Upper lobe of right lung (tissue), 1 donor: ENCODE measurements at regions not wholly inside any gene's neighbourhood (a gene's known extent, or its start where the extent isn't known, plus 50 kb on each side); places are given as distances from the start of the nearest gene placed in this dataset.

ENCODE experiments used
- ATAC-seq: fragments of 200-7000 bp; cut with Tn5 transposase; one replicate; pipeline ENCODE4 v1.9.1; 2020; ENCODE audit warnings: mild to moderate bottlenecking, moderate library complexity
- DNase-seq: peaks from one replicate; pipeline ENCODE4 v3.0.0-alpha.2; 2020
- H3K27ac ChIP-seq: fragments of 200-600 bp; one replicate; pipeline ENCODE4 v1.8.0; 2022
- H3K27me3 ChIP-seq: fragments of 200-600 bp; one replicate; pipeline ENCODE4 v1.8.0; 2022; ENCODE audit warnings: mild to moderate bottlenecking
- H3K36me3 ChIP-seq: fragments of 200-600 bp; one replicate; pipeline ENCODE4 v1.8.0; 2022
- H3K4me1 ChIP-seq: fragments of 200-600 bp; one replicate; pipeline ENCODE4 v1.8.0; 2022
- H3K4me3 ChIP-seq: fragments of 200-600 bp; one replicate; pipeline ENCODE4 v1.8.0; 2022; ENCODE audit warnings: mild to moderate bottlenecking
- H3K9me3 ChIP-seq: fragments of 200-600 bp; one replicate; pipeline ENCODE4 v1.8.0; 2022
- intact Hi-C: fragments of 100-400 bp; cut with DNase I; formaldehyde crosslinking; loops from one replicate; pipeline ENCODE4 v1.11.0; 2022
- TF ChIP-seq, protein P1 (sequence below): fragments of 200-600 bp; IDR thresholded peaks from one replicate; pipeline ENCODE4 v1.8.0; 2022; ENCODE audit warnings: antibody characterized with exemption
- donor health status: DM: no; HTN: yes; CAD: no; lungs with severe emphysema.

DNA sequence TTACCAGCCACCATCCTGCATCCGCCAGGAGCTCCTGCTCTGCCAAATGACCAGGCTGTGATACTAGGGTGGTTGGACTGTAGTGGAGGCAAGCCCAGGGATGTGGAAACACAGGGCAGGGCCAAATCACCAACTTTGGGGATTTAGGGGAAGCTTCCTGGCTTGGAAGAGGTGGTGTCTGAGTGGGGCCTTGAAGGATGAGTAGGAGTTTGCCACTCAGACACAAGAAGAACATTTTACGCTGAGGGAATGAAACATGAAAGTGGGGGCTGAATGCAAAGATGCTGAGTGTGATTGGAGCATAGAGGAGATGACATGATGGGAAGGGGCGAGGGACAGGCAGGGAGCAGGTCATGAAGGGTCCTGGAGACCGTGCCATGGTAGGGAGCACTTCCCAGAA, 329.5 kb downstream of the RPS24 start:
- no peak overlapping the region for H3K27ac ChIP-seq
- H3K36me3 ChIP-seq = no peaks in the 10 kb centered on the region
- no peak overlapping the region for H3K4me3 ChIP-seq
- H3K9me3 ChIP-seq = no peaks in the 10 kb centered on the region
- TF ChIP-seq, protein P1, sequence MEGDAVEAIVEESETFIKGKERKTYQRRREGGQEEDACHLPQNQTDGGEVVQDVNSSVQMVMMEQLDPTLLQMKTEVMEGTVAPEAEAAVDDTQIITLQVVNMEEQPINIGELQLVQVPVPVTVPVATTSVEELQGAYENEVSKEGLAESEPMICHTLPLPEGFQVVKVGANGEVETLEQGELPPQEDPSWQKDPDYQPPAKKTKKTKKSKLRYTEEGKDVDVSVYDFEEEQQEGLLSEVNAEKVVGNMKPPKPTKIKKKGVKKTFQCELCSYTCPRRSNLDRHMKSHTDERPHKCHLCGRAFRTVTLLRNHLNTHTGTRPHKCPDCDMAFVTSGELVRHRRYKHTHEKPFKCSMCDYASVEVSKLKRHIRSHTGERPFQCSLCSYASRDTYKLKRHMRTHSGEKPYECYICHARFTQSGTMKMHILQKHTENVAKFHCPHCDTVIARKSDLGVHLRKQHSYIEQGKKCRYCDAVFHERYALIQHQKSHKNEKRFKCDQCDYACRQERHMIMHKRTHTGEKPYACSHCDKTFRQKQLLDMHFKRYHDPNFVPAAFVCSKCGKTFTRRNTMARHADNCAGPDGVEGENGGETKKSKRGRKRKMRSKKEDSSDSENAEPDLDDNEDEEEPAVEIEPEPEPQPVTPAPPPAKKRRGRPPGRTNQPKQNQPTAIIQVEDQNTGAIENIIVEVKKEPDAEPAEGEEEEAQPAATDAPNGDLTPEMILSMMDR = no peak
- peaks cover 8% of the 10 kb centered on the region for H3K4me1 ChIP-seq
- ATAC-seq = no peak
- DNase-seq = no peak
- H3K27me3 ChIP-seq = no peaks in the 10 kb centered on the region
- intact Hi-C loops = no loop called here

DNA sequence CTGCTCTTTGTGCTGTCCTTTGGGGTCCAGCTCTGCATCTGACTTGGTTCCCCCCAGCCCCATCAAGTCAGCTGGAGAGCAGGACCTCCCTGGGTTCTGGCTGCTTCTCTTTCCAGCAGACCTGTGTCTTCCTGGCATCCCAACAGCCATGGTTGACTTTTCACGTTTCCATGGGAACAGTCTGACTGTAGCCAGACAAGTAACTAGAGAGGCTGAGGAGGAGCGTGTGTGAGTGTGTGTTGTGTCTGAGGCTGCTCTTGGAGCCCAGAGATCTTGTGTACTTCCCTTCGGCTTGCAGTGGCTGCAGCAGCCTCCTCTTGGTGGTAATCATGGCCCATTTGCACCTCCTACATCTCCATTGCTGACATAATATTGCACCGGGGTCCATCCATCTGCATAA, 332.0 kb downstream of the RPS24 start:
- Histone ChIP-seq H3K27me3 (no peaks in the 10 kb centered on the region), H3K9me3 (no peaks in the 10 kb centered on the region), H3K27ac (no peak overlapping the region), H3K4me1 (peaks cover 8% of the 10 kb centered on the region), H3K36me3 (no peaks in the 10 kb centered on the region), H3K4me3 (no peak overlapping the region)
- TF ChIP-seq, protein P1 = no peak
- no peak for ATAC-seq
- intact Hi-C loops = no loop called here
- no peak for DNase-seq

DNA sequence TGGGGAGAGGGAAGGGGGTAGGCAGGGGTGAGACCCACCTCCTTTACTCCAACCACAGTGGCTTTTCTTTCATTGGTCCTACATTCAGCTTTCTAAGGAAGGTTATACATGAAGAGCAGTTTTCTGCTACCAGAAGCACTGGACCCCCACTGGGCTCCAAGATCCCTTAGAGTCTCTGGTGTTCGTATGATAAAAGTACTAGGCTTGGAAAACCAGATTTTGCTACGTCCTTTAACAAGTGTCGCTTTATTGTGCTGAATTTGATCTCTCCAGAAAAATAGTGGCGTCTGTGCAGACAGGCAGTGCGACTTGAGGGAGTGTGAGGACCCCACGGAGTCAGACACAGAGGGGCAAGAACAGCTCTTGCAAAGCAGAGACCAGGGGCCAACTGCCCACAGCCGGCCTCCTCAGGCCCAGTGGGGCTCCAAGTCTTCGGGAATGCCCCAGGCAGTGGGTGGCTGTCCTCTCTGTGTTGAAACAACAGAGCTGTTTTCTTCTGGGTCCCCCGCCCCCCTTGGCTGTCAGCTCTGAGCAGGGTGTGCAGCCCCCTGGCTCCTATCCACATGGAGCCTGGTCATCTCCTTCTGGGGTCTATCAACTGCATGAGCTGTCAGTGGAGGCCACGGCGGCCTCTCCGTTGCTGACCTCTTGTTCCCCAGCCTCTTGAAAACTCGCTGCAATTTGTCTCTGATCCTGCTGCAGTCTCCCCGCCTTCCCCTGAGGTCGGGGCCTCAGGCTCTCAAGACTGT, 333.2 kb downstream of the RPS24 start:
- no peak overlapping the region for H3K27ac ChIP-seq
- DNase-seq = no peak

DNA sequence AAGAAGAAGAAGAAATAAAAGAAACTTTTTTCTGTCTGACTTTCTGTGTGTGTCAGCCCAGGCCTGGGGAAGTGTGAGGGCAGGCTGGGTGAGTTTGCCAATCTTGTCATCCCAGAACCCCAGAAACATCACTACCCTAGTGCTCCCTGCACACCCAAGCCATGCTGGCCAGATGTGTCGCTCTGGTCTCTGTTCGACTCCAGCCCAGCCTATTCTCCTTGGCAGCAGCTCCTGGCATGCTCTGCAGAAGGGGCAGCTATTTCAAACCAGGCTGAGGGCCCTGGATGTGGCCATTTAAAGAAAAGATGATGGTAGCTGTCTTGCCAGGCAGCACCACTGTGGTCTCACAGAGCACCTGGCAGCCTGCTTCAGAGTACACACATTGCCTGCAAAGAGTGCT, 334.1 kb downstream of the RPS24 start:
- ATAC-seq (no peak), DNase-seq (no peak)
- TF ChIP-seq, protein P1 = no peak
- intact Hi-C loops = no loop called here
- Histone ChIP-seq H3K27me3 (no peaks in the 10 kb centered on the region), H3K4me3 (no peak overlapping the region), H3K9me3 (no peaks in the 10 kb centered on the region), H3K27ac (no peak overlapping the region), H3K36me3 (no peaks in the 10 kb centered on the region), H3K4me1 (peaks cover 1% of the 10 kb centered on the region)

More for the DNA sequence above, 333.2 kb downstream of the RPS24 start:
- TF ChIP-seq, protein P1 = no peak
- H3K9me3 ChIP-seq = no peaks in the 10 kb centered on the region
- ATAC-seq = peak; percentile 5
- H3K4me1 ChIP-seq = peaks cover 8% of the 10 kb centered on the region
- H3K36me3 ChIP-seq = no peaks in the 10 kb centered on the region
- intact Hi-C loops = no loop called here
- H3K4me3 ChIP-seq = no peak overlapping the region
- H3K27me3 ChIP-seq = no peaks in the 10 kb centered on the region

DNA sequence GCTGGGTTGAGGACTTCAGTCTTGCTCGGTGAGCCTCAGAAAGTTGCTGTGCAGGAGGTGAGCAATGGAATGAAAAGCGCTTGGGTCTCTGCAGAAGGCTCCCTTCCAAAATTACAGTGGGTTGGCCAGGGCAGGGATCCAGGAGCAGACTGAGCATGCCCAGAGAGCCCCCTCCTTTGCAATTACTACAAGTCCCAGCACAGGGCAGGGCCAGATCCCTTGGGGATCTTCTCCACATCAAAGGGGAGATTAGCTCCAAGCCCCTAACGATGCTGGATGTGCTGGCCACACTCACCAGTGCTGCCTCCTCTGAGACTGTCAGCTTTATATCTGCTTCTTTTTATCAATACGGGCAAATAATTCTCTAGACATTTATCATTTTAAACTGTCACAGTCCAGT, 337.5 kb downstream of the RPS24 start:
- Histone ChIP-seq H3K27me3 (no peaks in the 10 kb centered on the region), H3K36me3 (no peaks in the 10 kb centered on the region), H3K4me3 (no peak overlapping the region), H3K4me1 (no peaks in the 10 kb centered on the region), H3K9me3 (no peaks in the 10 kb centered on the region), H3K27ac (no peak overlapping the region)
- intact Hi-C loops = no loop called here
- no peak for DNase-seq
- TF ChIP-seq, protein P1 = no peak
- no peak for ATAC-seq

DNA sequence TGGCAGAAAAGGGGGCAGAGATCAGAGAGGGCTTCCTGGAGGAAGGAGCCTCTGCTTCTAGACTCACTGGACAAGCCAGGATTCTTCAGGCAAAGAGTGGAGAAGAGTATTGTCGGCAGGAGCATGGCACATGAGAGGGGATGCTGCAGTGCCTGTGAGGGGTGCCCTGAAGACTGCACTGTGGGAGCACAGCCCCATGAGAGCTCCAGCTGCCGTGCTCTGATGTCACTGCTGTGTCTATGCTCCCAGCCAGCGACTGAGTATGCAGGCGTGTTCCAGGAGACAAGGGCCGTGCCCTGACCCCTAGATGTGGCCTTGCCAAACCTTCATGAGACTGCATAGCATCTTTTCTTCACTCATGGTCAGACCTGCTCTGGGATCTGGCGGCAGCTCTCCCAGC, 339.1 kb downstream of the RPS24 start:
- intact Hi-C loops = no loop called here
- ATAC-seq = no peak
- TF ChIP-seq, protein P1 = no peak
- no peaks in the 10 kb centered on the region for H3K9me3 ChIP-seq
- H3K36me3 ChIP-seq = no peaks in the 10 kb centered on the region
- H3K27ac ChIP-seq = no peak overlapping the region
- no peaks in the 10 kb centered on the region for H3K4me1 ChIP-seq
- DNase-seq = no peak
- no peak overlapping the region for H3K4me3 ChIP-seq
- no peaks in the 10 kb centered on the region for H3K27me3 ChIP-seq
